Cardiac muscle cell (in vitro differentiated cells and primary cell): ENCODE measurements at regions not wholly inside any gene's neighbourhood (a gene's known extent, or its start where the extent isn't known, plus 50 kb on each side); places are given as distances from the start of the nearest gene placed in this dataset.

ENCODE experiments used
- DNase-seq, 2 donors: peaks; one replicate each; pipeline versions ENCODE4 v3.0.0 to v3.0.0-alpha.2; 2010 to 2017; ENCODE audit warnings: low read depth in 1 of 2, low spot score in 1 of 2
- H3K27ac ChIP-seq: fragments of 200-600 bp; sonication (generic); 2 replicates; pipeline ENCODE4 v1.5.1; 2016
- H3K27me3 ChIP-seq: fragments of 200-600 bp; sonication (generic); 2 replicates; pipeline ENCODE4 v1.6.0; 2016; ENCODE audit warnings: control low read depth
- H3K36me3 ChIP-seq: fragments of 200-600 bp; sonication (generic); 2 replicates; pipeline ENCODE4 v1.5.1; 2016; ENCODE audit warnings: control low read depth
- H3K4me1 ChIP-seq: fragments of 200-600 bp; sonication (generic); 2 replicates; pipeline ENCODE4 v1.8.1; 2017; ENCODE audit warnings: low read depth, mild to moderate bottlenecking, mixed run types
- H3K4me3 ChIP-seq: fragments of 200-600 bp; sonication (generic); 2 replicates; pipeline ENCODE4 v1.5.1; 2016; ENCODE audit warnings: mild to moderate bottlenecking
- H3K9me3 ChIP-seq: fragments of 200-600 bp; sonication (generic); 2 replicates; pipeline ENCODE4 v1.5.1; 2017; ENCODE audit warnings: low read depth, mild to moderate bottlenecking, control low read depth
- TF ChIP-seq, protein P1 (sequence below): IDR thresholded peaks from 2 replicates; pipeline ENCODE4 v1.5.1; 2012; ENCODE audit warnings: low read depth, mild to moderate bottlenecking, low read length

DNA sequence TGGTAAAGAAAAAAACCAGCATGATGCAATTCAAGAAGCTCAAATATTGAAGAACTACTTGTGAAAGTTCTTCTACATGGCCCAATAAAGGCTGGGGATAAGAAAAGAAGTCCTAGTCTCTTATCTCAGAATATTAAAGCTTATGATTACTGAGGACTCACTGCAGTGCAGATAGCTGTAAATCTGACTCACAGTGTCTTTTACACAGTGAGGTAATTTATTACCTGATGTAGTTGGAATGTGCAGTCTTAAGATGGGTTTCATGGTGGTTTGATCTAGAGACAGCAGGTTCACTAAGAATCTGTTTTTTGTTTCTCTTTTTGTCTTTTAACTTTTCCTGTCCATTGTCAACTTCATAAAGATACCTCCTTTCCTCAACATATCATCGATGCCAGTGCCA is 484.0 kb upstream of the MAP2 start:
- no peak for DNase-seq
- no peaks in the 10 kb centered on the region for H3K4me1 ChIP-seq

DNA sequence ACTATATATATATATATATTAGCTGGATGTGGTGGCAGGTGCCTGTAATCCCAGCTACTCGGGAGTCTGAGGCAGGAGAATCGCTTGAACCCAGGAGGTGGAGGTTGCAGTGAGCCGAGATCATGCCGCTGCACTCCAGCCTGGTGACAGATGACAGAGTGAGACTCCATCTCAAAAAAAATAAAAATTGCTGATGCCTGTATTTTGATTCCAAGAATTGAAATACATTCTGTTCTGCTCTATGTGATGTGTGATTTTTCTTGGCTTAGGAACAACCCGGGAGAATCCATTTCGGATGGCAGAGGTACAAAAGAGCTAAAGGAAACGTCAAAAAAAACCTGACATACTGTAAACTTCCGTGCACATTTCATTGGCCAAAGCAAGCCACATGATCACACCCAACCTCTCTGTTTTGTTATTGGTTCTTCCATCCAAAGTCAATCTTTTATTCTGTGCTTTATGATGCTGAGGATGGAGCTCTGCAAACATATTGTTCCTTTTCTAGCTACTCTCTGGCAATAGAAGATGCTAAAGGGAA is 478.1 kb upstream of the MAP2 start:
- Histone ChIP-seq H3K4me3 (no peak overlapping the region), H3K27me3 (no peaks in the 10 kb centered on the region), H3K4me1 (no peaks in the 10 kb centered on the region), H3K27ac (no peak overlapping the region), H3K9me3 (no peaks in the 10 kb centered on the region), H3K36me3 (no peaks in the 10 kb centered on the region)
- TF ChIP-seq, protein P1, sequence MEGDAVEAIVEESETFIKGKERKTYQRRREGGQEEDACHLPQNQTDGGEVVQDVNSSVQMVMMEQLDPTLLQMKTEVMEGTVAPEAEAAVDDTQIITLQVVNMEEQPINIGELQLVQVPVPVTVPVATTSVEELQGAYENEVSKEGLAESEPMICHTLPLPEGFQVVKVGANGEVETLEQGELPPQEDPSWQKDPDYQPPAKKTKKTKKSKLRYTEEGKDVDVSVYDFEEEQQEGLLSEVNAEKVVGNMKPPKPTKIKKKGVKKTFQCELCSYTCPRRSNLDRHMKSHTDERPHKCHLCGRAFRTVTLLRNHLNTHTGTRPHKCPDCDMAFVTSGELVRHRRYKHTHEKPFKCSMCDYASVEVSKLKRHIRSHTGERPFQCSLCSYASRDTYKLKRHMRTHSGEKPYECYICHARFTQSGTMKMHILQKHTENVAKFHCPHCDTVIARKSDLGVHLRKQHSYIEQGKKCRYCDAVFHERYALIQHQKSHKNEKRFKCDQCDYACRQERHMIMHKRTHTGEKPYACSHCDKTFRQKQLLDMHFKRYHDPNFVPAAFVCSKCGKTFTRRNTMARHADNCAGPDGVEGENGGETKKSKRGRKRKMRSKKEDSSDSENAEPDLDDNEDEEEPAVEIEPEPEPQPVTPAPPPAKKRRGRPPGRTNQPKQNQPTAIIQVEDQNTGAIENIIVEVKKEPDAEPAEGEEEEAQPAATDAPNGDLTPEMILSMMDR: no peak
- DNase-seq: no peak

More for the DNA sequence above, 484.0 kb upstream of the MAP2 start:
- Histone ChIP-seq H3K9me3 (no peaks in the 10 kb centered on the region), H3K36me3 (no peaks in the 10 kb centered on the region), H3K27ac (no peak overlapping the region), H3K27me3 (no peaks in the 10 kb centered on the region), H3K4me3 (no peak overlapping the region)
- TF ChIP-seq, protein P1: no peak

DNA sequence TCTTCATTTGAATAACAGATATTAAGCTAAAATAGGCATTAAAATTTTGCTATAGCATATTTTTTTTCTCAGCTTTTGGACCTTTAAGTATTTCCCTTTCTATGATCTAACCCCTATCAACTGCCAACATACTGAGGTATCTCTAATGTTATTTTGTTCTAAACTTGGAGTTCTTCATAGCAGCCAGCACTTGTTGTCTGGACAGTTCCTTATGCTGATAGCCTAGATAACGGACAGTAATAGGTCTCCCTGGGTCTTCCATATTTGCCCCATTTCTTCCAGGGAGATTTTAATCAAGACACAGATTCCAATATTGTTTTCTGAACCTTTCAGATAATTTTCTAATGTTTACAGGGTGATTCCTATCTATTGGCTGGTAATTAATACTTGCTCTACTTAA is 475.8 kb upstream of the MAP2 start:
- Histone ChIP-seq H3K4me3 (no peak overlapping the region), H3K36me3 (no peaks in the 10 kb centered on the region), H3K27ac (no peak overlapping the region), H3K27me3 (no peaks in the 10 kb centered on the region), H3K4me1 (no peaks in the 10 kb centered on the region), H3K9me3 (no peaks in the 10 kb centered on the region)
- TF ChIP-seq, protein P1: no peak
- DNase-seq: peak in 1 of 2 donors; percentile 1

DNA sequence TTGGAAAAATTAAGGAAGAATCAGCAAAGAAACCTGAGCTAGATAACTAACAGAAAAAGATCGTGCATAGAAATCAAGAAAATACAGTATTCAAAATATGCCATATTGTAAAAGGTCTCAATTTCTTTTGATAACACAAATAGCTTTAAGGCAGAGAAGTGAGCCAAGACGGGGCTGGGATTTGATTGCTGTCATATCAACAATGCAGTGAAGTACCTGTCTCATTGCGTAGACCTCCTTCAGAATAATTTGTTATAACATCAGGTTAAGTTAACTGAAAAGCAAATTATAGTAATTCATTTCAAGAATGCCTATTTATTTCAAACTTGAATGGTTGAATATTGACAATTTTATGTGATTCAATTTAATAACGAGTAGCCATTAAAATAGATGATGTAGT is 453.8 kb upstream of the MAP2 start:
- TF ChIP-seq, protein P1: no peak
- H3K4me1 ChIP-seq: no peaks in the 10 kb centered on the region
- no peak for DNase-seq
- no peaks in the 10 kb centered on the region for H3K27me3 ChIP-seq
- H3K9me3 ChIP-seq: no peaks in the 10 kb centered on the region
- H3K36me3 ChIP-seq: no peaks in the 10 kb centered on the region
- no peak overlapping the region for H3K4me3 ChIP-seq
- H3K27ac ChIP-seq: no peak overlapping the region

DNA sequence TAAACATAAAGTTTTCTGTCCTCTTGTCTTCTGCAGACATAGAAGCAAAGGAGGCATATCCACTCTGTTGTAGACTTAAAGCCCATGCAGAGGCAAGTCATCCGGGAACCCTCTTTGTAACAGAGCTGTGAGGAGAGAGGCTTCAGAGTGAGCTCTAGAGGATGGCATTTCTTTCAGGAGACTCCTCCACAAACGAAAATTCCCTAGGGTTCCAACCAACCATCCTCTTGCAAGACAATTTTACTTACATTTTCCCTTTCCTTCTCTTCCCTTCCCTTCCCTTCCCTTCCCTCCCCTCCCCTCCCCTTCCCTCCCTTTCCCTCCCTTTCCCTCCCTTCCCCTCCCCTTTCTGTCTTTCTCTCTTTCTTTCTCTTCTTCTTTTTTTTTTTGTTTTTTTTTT is 446.3 kb upstream of the MAP2 start:
- no peaks in the 10 kb centered on the region for H3K27me3 ChIP-seq
- no peak overlapping the region for H3K4me3 ChIP-seq
- H3K4me1 ChIP-seq: no peaks in the 10 kb centered on the region
- DNase-seq: no peak
- TF ChIP-seq, protein P1: no peak
- no peaks in the 10 kb centered on the region for H3K9me3 ChIP-seq
- no peak overlapping the region for H3K27ac ChIP-seq
- H3K36me3 ChIP-seq: no peaks in the 10 kb centered on the region

DNA sequence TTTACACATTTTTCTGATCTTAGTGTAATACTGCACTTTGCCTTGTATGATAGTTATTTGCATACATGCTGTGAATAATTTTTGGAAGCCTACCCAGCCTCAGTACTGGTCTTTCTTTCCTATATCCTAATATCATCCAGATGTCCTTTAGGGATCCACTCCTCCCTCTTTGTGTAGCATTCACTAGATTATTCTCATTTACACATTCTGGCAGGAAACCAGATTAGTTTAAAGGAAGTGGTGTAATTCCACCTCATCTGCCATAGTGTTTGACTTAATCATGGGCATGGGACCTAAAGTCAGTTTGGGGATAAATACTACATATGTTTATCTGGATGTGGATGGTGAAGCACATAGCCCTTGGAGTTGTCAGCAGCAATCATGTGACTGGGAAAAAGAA is 444.9 kb upstream of the MAP2 start:
- TF ChIP-seq, protein P1: no peak
- no peak overlapping the region for H3K27ac ChIP-seq
- H3K4me1 ChIP-seq: no peaks in the 10 kb centered on the region
- no peaks in the 10 kb centered on the region for H3K36me3 ChIP-seq
- DNase-seq: no peak
- H3K4me3 ChIP-seq: no peak overlapping the region
- no peaks in the 10 kb centered on the region for H3K9me3 ChIP-seq
- H3K27me3 ChIP-seq: no peaks in the 10 kb centered on the region
